Activated T-cell treated with anti-CD3 and anti-CD28 coated beads, Interleukin-2, amount 50 U/mL, for 24 hours (primary cell): ENCODE measurements at regions not wholly inside any gene's neighbourhood (a gene's known extent, or its start where the extent isn't known, plus 50 kb on each side); places are given as distances from the start of the nearest gene placed in this dataset.
"Not testable (repeated sequence)": the region's sequence is repeated elsewhere in the genome, so short reads cannot be mapped to it uniquely, and the experiment has no call there.

Source experiments
- DNase-seq: peaks from one replicate; pipeline ENCODE4 v3.0.0-alpha.2; 2020
- H3K27ac Mint-ChIP-seq: 2 replicates; pipeline ENCODE4 v1.8.0; 2020; ENCODE audit warnings: mild to moderate bottlenecking, mixed read lengths
- H3K27me3 Mint-ChIP-seq: 2 replicates; pipeline ENCODE4 v1.8.0; 2020; ENCODE audit warnings: mixed read lengths
- H3K36me3 Mint-ChIP-seq: 2 replicates; pipeline ENCODE4 v1.8.0; 2020; ENCODE audit warnings: low read depth, mixed read lengths
- H3K4me1 Mint-ChIP-seq: 2 replicates; pipeline ENCODE4 v1.8.0; 2020; ENCODE audit warnings: low read depth, mixed read lengths
- H3K4me3 Mint-ChIP-seq: 2 replicates; pipeline ENCODE4 v1.8.0; 2020; ENCODE audit warnings: mild to moderate bottlenecking, moderate library complexity, mixed read lengths
- H3K9me3 Mint-ChIP-seq: 2 replicates; pipeline ENCODE4 v1.8.0; 2020; ENCODE audit warnings: mixed read lengths

DNA sequence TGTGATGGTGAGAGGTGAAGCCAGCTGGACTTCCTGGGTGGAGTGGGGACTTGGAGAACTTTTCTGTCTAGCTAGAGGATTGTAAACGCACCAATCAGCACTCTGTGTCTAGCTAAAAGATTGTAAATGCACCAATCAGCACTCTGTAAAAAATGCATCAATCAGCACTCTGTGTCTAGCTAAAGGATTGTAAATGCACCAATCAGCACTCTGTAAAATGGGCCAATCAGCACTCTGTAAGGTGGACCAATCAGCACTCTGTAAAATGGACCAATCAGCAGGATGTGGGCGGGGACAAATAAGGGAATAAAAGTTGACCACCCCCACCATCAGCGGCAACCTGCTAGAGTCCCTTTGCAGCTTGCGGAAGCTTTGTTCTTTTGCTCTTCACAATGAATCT is 185.9 kb downstream of the RPS24 start:
- H3K36me3 Mint-ChIP-seq, DNase-seq, H3K4me3 Mint-ChIP-seq, H3K9me3 Mint-ChIP-seq, H3K4me1 Mint-ChIP-seq, H3K27ac Mint-ChIP-seq: not testable (repeated sequence)
- H3K27me3 Mint-ChIP-seq: peaks cover 35% of the 10 kb centered on the region

GRCh38 chr10:78220781-78221180 is 187.1 kb downstream of the RPS24 start:
- no peaks in the 10 kb centered on the region for H3K36me3 Mint-ChIP-seq
- H3K9me3 Mint-ChIP-seq: no peaks in the 10 kb centered on the region
- H3K4me1 Mint-ChIP-seq: no peaks in the 10 kb centered on the region
- peaks cover 35% of the 10 kb centered on the region for H3K27me3 Mint-ChIP-seq
- no peak for DNase-seq
- H3K27ac Mint-ChIP-seq: no peak overlapping the region
- H3K4me3 Mint-ChIP-seq: no peak overlapping the region

- H3K4me3 Mint-ChIP-seq: no peak overlapping the region
- no peaks in the 10 kb centered on the region for H3K9me3 Mint-ChIP-seq
- H3K36me3 Mint-ChIP-seq: no peaks in the 10 kb centered on the region
- DNase-seq: no peak
- H3K4me1 Mint-ChIP-seq: no peaks in the 10 kb centered on the region
- peaks cover 30% of the 10 kb centered on the region for H3K27me3 Mint-ChIP-seq
- H3K27ac Mint-ChIP-seq: no peak overlapping the region
Measured at GRCh38 chr10:78222096-78222790, 188.6 kb downstream of the RPS24 start.

DNA sequence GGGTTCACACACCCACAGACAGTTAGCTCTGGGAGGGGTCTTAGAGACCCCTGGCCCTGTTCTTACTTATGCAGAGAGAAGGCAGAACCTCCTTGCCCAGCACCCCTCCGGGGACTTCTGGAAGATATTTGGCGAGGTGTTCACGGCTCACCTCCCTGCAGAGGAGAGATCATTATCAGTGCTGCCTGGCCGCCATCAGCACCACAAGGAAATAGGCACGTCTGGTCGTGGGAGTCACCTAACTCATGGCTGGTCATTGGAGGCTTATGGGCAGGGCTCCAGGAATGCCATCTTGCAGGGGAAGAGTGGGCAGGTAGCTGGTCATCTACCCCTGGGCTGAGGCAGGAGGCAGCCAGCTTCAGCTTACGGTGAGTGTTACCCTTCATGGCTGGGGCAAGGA is 189.4 kb downstream of the RPS24 start:
- no peak for DNase-seq
- Mint-ChIP-seq H3K4me3 (no peak overlapping the region), H3K36me3 (no peaks in the 10 kb centered on the region), H3K9me3 (no peaks in the 10 kb centered on the region), H3K4me1 (no peaks in the 10 kb centered on the region), H3K27ac (no peak overlapping the region), H3K27me3 (peaks cover 23% of the 10 kb centered on the region)

GRCh38 chr10:78224602-78225001 is 190.9 kb downstream of the RPS24 start:
- DNase-seq: no peak
- Mint-ChIP-seq H3K4me1 (no peaks in the 10 kb centered on the region), H3K4me3 (no peak overlapping the region), H3K27ac (no peak overlapping the region), H3K36me3 (no peaks in the 10 kb centered on the region), H3K9me3 (no peaks in the 10 kb centered on the region), H3K27me3 (peaks cover 18% of the 10 kb centered on the region)

DNA sequence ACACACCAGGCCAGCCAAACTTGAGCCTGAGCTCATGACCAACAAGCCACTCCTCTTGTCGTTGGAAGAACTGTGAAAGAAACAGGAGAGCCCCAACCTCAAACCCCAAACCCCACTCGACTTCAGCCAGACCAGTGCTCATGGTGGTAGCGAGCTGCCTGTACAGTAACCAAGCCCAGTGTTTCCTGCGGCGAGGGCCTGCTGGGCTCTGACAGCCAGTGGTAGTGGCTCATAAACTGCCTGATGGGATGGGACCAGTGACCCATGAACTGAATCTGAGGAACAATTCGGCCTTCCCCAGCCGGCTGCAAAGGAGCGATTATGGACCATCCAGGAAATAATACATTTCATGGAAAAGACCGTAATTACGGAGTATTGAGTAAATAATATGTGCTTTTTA is 191.9 kb downstream of the RPS24 start:
- no peak overlapping the region for H3K4me3 Mint-ChIP-seq
- H3K27me3 Mint-ChIP-seq: peaks cover 13% of the 10 kb centered on the region
- no peak for DNase-seq
- no peak overlapping the region for H3K27ac Mint-ChIP-seq
- no peaks in the 10 kb centered on the region for H3K4me1 Mint-ChIP-seq
- no peaks in the 10 kb centered on the region for H3K9me3 Mint-ChIP-seq
- no peaks in the 10 kb centered on the region for H3K36me3 Mint-ChIP-seq

DNA sequence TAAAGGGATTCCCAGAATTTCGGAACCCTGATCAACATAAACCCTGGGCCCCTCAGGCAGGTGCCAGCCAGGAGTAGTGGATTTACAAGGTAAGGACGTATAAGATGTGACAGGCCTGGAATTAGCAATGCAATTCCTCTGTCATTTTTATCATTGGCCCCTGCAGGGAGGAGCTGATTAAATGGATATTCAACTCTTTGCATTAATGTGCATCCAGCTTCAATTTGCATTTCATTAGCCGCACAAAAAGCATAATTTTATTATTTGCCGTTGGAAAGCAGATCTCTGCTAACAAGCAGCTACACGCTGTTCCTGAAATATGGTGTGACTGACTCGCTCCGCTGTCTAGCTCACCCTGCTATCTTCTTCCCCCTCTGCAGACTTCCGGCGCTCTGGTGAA is 195.8 kb downstream of the RPS24 start:
- Mint-ChIP-seq H3K27me3 (peaks cover 12% of the 10 kb centered on the region), H3K36me3 (no peaks in the 10 kb centered on the region), H3K27ac (no peak overlapping the region), H3K4me3 (no peak overlapping the region), H3K9me3 (no peaks in the 10 kb centered on the region), H3K4me1 (no peaks in the 10 kb centered on the region)
- DNase-seq: no peak

DNA sequence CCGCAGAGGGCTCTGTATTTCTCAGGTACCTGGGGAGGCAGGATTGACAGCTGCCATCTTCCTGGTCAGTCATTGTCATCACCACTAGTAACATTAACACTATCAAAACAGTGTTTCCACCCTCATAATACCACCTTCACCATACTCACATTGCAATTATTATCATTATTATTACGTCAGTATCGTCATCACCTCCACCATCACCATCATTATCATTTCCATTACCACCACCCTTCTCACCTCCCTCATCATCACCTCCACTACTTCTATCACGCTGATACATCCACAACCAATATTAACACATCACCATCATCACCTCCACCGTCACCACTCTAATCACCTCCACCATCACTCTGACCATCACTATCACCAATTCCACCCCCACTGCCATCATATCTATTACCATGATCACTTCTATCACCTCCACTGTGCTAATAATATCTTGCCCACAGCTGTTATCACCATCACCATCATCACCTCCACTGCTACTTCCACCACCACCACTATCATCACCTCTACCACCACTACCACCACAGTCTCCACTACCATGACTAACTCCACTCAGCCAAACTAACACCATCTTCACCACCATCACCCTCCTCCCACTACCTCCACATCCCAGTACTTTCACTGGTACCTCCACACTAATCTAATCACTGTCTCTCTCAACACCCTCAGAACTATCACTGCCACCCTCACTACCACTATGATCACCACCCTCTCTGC is 196.4 kb downstream of the RPS24 start:
- Mint-ChIP-seq H3K4me3 (no peak overlapping the region), H3K27me3 (peaks cover 12% of the 10 kb centered on the region), H3K36me3 (no peaks in the 10 kb centered on the region), H3K27ac (peak overlapping the region; percentile 6), H3K9me3 (no peaks in the 10 kb centered on the region), H3K4me1 (no peaks in the 10 kb centered on the region)
- DNase-seq: no peak

DNA sequence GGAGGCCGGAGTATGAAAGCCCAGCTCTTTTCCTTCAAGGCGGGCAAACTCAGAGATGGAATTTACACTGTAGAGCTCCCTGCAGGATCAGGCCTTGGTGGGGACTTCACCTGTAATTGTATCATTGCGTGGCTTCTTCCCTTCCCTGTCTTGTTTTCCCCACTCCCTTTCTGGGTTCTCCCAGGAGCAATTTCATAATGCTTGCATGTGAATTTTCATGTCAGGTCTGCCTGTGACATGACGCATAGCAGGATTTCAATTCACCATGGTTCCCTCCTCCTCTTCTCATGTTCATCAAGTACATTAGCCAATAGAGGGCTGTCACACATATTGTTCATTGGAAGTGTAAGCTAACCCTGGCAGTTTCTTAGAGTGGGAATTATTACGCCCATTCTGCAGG is 197.7 kb downstream of the RPS24 start:
- Mint-ChIP-seq H3K27ac (no peak overlapping the region), H3K4me1 (no peaks in the 10 kb centered on the region), H3K4me3 (no peak overlapping the region), H3K36me3 (no peaks in the 10 kb centered on the region), H3K27me3 (peaks cover 12% of the 10 kb centered on the region), H3K9me3 (no peaks in the 10 kb centered on the region)
- no peak for DNase-seq

DNA sequence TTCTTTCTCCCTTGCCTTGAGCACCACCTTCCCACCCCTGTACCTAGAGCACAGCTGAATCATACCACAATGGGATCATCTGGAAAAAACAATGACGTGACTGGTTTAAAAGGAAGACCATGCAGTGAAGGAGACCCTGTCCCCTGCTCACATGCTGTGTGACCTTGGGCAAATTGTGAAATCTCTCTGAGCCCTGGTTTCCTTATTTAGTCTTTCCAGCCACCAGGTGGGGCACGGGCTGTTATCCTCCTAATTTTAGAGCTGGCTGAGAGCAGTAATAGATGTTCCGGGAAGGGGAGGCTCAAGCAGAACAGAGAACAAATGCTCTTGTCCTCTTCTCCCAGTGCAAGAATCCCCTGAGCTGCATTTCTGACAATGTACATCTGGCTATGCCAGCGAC is 198.3 kb downstream of the RPS24 start:
- no peak overlapping the region for H3K4me3 Mint-ChIP-seq
- H3K27me3 Mint-ChIP-seq: peaks cover 8% of the 10 kb centered on the region
- H3K27ac Mint-ChIP-seq: no peak overlapping the region
- no peaks in the 10 kb centered on the region for H3K4me1 Mint-ChIP-seq
- no peaks in the 10 kb centered on the region for H3K9me3 Mint-ChIP-seq
- H3K36me3 Mint-ChIP-seq: no peaks in the 10 kb centered on the region
- no peak for DNase-seq

GRCh38 chr10:78236416-78237015 is 202.9 kb downstream of the RPS24 start:
- Mint-ChIP-seq H3K4me1 (no peaks in the 10 kb centered on the region), H3K9me3 (no peaks in the 10 kb centered on the region), H3K36me3 (no peaks in the 10 kb centered on the region), H3K27ac (no peak overlapping the region), H3K4me3 (no peak overlapping the region), H3K27me3 (no peaks in the 10 kb centered on the region)
- no peak for DNase-seq

- H3K4me1 Mint-ChIP-seq, H3K36me3 Mint-ChIP-seq, DNase-seq, H3K27me3 Mint-ChIP-seq, H3K9me3 Mint-ChIP-seq, H3K4me3 Mint-ChIP-seq, H3K27ac Mint-ChIP-seq: not testable (repeated sequence)
Measured at GRCh38 chr10:78237951-78238350, 204.3 kb downstream of the RPS24 start.

DNA sequence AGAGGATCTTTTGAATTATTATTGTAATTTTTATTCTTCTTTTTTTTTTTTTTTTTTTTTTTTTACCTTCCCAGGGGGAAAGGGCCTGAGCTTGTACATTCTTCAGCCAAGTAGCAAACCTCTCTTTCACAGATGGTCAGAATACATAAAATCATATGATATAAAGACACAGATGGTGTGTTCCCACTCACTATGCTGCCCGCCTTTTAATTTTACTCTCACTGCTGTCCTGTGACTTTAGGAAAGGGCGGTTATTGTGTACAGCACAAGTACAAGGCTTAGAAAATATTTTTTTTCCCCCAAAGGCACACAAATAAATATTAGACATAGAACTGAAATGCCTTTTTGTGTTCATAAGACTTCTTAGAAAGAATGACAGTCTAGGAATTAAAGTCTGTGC is 213.6 kb downstream of the RPS24 start:
- H3K27ac Mint-ChIP-seq: no peak overlapping the region
- peaks cover 13% of the 10 kb centered on the region for H3K4me1 Mint-ChIP-seq
- no peaks in the 10 kb centered on the region for H3K9me3 Mint-ChIP-seq
- DNase-seq: no peak
- H3K36me3 Mint-ChIP-seq: no peaks in the 10 kb centered on the region
- peaks cover 28% of the 10 kb centered on the region for H3K27me3 Mint-ChIP-seq
- no peak overlapping the region for H3K4me3 Mint-ChIP-seq

GRCh38 chr10:78247821-78248220 is 214.2 kb downstream of the RPS24 start:
- no peak overlapping the region for H3K4me3 Mint-ChIP-seq
- no peak overlapping the region for H3K27ac Mint-ChIP-seq
- H3K27me3 Mint-ChIP-seq: peaks cover 28% of the 10 kb centered on the region
- no peaks in the 10 kb centered on the region for H3K36me3 Mint-ChIP-seq
- no peaks in the 10 kb centered on the region for H3K9me3 Mint-ChIP-seq
- DNase-seq: no peak
- peaks cover 13% of the 10 kb centered on the region for H3K4me1 Mint-ChIP-seq
